NCI-H748 (cell line): ENCODE measurements at regions not wholly inside any gene's neighbourhood (a gene's known extent, or its start where the extent isn't known, plus 50 kb on each side); places are given as distances from the start of the nearest gene placed in this dataset.
"Not testable (repeated sequence)": the region's sequence is repeated elsewhere in the genome, so short reads cannot be mapped to it uniquely, and the experiment has no call there.

Source experiments
- DNase-seq: peaks from one replicate; lab custom pipeline; 2025; ENCODE audit not compliant: unreplicated experiment; lab: John Stamatoyannopoulos, UW

DNA sequence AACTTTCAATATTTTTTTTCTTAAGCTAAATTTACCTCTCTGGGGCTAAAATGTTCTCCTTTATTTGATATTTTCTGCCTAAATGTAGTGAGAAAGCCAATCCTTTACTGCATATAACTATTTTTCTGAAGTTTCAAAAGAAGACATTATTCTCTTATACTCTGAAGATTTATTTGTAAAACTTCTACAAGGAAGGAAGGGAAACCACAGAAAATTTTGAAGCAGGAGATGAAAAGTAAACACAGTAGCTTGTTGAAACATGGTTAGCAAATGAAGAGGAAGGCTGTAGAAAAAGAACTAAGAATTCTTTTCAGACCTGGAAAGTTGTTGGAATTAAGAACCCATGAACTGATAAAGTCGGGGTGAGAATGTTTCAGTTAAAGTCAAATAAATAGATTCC is 330.3 kb downstream of the HGF start:
- no peak for DNase-seq

- not testable (repeated sequence) for DNase-seq
Measured at GRCh38 chr7:81437160-81437559, 332.7 kb downstream of the HGF start.

DNA sequence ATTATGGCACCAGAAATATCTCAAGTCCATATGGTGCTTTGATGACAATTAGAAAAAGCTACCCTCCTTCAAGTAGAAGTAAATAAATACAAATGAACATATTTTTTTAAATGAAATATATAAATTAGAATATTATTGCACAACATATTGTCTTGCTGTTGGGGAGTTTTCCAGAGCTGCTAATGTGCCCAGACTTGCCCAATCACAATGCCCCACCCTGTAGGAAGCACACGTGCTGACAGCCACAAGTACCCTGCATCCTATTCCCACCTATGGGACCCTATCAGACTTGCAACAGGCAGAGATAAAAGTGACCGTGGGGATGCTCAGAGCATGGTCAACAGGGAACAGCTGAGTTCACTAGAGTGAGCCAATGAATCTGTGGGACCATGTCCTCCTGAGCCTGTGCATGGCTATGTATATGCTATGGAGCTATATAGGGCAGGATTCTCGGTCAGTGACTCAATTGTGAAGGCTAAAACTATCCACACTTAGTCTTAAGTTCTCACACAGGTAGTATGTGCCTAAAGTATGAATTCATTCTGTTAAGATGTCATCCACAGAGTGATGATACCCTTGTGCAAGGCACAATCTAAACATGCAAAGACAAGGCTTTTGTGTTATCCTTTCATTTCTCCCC is 336.0 kb downstream of the HGF start:
- no peak for DNase-seq

DNA sequence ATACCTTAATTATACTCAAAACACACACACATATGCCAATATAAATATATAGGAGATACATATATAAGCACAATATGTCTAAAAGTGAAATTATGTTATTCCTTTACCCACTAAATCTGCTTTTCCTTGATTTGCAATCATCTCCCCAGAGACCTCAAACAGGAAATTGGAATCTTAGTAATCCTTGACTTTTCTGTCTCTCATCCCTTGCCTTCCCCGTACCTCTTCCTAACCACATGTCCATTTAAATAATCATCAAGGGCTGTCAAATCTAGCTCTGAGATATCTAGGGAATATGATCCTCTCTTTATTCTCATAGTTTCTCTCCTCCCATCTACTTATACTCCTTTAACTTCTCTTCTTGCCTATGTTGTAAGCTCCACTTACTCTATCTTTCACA is 336.6 kb downstream of the HGF start:
- no peak for DNase-seq

DNA sequence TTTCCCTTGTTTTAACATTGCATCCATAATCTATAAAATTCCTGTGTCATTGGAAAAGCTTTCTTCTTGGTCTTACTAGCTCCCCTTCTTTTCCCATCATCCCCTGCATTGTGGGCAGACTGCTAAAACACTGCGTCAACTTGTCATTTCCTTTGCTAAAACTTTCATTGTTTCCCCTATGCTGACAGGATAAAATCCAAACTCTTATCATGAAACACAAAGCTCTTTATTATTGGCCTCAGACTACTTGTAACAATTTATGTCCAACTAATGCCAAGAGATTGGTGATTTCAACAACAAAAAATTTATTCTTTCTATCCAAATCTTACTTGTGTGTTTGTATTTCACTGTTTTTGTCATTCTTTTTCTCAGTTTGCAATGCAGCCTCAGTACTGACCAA is 339.1 kb downstream of the HGF start:
- no peak for DNase-seq

DNA sequence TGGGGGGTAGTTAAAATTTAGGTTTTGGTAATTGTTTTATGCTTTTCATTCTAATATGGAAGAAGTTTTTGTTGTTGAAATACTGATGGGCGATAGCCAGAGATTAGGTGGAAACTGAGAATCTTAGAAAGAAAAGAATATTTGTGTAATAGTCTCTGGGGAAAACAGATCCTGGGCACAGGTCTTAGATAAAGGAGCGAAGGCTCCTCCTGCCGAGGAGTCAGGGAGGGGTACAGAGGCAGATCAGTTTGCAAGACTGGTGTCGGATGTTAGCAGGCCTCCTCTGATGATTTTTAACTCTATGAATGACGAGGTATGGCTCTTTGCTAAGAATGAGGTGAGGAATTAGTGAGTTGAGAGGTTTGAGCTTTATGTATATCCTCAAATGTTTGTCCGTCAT is 339.7 kb downstream of the HGF start:
- DNase-seq, result no peak

GRCh38 chr7:81427461-81427860 is 342.4 kb downstream of the HGF start:
- no peak for DNase-seq

DNA sequence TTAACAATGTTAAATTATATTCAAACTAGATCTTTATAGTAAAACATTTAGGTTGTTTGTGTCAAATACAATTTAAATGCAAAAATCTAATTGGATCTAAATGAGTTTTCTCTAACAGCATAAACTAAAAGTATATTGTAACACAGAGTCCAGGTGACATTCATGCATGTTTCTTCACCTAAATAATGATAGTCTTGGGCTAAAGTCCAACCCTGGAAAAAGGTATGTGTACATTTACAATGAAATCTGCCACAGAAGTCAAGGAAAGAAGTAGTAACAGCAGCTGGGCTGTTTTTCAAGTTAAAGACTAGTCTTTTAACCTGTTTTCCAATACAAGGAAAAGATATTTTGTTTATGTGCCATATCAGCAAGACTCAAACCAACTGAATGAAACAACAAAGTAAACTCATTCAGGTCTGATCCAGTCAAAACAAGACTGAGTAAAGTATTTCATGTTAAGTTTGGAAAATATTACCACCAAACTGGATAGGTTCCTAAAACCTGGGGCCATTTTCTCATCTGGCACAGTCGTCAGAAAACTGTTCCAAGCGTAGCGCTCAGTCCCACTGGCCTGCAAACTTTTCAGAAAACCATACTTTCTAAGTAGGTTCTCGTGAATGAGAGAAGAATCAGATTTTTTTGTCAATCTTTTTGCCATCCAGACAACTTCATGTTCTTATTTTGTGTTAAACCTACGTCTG is 349.2 kb downstream of the HGF start:
- no peak for DNase-seq

- DNase-seq, result no peak
Measured at GRCh38 chr7:81419731-81420130, 350.1 kb downstream of the HGF start.

DNA sequence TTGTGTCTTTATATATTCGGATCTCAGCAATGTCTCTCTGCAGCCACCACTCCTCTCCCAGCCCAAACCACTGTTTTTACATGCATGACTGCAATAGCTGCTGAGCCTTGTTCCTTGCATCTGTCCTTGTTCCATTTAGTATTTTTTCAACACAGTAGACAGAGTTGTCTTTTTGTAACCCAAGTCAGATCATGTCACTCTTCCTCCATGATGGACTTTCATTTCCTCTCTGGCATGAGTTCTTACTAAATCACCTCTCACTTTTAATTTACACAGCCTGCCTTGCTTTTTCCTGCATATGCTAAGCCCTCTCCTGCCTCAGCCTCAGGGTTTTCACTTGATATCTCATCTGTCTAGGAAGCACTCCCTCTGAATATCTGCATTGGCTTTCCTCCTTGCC is 353.2 kb downstream of the HGF start:
- DNase-seq, result no peak

DNA sequence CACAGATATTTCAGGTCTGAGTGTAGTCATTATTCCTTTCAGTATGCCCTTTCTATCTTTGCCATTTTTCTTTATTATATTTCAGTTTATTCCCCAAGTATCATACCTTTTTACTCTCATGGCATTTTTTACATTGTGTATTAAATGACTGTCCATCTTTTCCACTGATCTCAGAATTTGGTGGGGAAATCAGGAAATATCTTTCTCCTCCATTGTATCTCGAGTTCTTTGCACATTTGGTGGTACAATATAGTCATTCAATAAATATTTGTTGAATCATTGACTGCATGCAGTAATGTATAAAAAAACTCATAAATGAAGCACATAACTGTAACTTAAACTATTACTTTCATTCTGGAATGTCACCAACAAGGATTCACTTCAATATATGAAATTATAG is 354.7 kb downstream of the HGF start:
- no peak for DNase-seq

DNA sequence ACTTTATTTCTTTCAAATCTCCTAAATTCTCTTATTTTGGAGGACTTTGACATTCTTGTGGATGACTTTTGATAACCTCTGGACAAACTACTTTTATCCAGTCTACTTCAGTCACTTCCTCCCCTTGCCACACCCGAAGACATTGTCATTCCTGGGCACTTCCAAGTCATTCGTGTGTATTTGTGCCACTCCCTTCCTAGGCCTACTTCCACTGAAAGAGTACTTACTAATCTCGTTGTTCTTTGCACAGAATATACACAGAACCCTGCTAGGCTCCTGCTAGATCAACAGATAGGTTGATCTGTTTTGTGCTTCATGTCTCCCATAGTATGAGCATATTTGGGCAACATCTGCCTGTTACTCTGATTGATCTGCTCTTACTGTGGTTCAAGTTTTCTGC is 355.4 kb downstream of the HGF start:
- DNase-seq, result no peak

DNA sequence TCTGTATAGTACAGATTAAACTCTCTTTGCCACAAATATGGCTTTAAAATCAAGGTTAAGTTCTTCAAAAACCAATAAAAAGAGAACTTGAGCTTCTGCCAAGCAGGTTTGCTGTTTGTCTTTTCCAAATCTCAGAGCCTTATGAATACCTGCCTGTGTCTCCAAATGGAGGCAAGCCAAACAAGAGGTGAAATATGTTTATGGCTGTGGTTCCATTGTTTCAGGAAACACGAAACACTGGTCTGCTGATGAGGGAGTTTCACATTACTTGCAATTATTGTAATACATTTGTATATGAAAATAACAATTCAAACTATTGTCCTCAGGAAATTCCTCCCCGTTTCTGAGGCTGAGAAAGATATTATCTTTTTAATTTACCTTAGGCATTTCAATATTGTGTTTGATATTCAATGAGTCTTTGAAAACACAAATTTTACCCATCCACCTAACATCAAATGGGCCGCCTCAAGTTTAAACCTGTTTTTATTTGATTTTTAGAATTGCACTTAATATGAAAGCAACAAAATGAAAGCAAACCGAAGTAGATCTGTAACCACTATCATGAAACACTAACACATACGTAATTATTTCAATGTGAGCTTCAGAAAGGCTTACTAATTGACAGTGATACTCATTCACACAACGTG is 359.3 kb downstream of the HGF start:
- peak; percentile 40 for DNase-seq

- no peak for DNase-seq
Measured at GRCh38 chr7:81408728-81409127, 361.1 kb downstream of the HGF start.

DNA sequence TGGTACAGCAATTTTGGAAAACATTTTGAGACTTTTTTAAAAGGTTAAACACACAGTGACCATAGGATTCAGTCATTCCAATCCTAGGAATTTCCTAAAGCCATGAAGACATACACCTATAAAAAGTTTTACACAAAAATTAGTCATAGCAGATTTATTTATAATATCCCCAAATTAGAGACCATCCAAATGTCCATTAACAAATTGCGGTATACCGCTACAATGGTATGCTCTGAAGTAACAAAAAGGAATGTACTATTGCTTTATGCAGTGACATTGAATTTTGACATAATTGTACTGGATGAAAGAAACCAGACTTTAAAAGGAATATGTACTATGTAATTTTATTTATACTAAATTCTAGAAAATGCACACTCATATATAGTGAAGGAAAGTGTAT is 362.8 kb downstream of the HGF start:
- DNase-seq, result no peak

DNA sequence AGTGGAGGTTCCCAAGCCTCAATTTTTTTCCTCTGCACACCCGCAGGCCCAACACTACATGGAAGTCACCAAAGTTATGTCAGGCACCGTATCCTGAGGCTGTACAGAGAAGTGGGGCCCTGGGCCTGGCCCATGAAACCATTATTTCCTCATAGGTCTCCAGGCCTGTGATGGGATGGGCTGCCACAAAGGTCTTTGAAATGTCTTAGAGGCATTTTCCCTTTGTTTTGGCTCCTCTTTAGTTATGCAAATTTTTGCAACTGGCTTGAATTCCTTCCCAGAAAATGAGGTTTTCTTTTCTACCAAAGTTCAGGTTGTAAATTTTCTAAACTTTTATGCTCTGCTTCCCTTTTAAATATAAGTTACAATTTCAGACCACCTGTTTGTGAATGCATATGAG is 365.2 kb downstream of the HGF start:
- no peak for DNase-seq

DNA sequence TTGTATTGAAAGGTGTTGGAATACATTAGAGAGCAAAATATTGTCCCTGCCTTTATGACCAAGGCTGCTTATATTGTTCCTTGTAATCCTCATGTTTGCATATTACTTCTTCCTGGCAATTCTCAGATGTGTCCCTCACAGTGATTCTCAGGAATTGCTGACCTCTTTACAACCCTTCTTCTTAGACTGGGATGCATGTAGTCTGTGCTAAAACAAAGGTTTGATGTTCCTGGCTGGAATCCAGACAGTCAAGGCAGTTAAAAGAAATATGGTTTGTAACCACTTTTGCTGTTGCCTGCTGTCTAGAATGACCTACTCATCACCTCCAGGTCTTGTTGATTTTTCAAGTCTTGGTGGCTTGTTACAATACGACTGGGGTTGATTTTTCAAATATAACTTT is 367.6 kb downstream of the HGF start:
- DNase-seq, result no peak

- DNase-seq, result no peak
Measured at GRCh38 chr7:81399471-81399870, 370.4 kb downstream of the HGF start.

DNA sequence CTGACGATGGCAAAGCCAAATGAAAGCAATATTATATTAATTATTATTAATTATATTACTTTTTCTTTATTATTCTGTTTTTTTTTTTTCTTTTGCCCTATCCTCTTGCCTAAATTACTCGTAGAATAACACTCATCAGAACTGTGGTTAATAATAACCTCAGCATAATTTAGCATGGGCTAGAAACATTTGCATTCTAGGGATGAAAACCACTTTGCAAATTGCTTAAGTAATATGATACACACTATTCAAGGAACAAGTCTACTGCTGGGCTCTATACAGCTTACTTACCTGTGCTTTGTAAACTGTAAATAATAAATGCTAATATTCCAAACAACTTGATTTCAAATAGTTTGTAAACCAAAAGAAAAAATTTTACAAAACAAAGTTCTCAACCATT is 375.8 kb downstream of the HGF start:
- DNase-seq, result no peak

DNA sequence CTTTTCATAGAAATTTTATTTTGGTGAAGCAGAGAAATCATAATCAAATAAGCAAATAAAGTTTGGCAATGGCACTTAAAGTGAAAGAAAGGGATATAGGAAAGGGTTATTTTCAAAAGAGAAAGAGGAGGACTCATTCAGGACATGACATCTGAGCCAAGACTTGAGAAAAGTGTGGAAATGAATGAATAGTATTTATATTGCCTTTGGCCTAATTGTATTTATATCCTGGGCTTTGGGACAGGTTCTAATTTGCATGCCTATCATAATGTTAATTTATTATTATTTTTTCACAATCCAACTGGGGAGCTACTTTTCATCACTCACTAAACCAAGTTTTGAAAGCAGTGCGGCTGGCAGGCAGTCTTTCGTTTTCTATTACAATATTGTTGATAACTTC is 376.8 kb downstream of the HGF start:
- no peak for DNase-seq

- no peak for DNase-seq
Measured at GRCh38 chr7:81385370-81385769, 384.5 kb downstream of the HGF start.

DNA sequence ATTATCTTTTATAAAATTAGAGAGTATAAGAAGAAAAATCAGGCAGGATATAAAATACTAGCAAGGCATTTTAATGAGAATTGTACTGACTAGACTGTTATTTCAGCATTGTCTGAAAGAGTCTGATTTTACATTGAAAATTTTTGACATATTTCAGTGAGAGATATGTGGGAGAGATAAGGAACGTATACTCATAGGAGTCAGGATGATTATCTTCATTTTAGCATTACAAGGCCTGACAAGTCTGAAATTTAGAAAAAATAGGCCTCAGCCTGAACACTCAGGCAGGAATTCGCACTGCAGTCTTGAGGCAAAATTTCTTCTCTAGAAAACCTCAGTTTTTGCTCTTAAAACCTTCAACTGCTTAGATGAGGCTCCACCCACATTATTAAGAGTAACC is 386.0 kb downstream of the HGF start:
- DNase-seq, result no peak

- peak; percentile 20 for DNase-seq
Measured at GRCh38 chr7:81374641-81375040, 395.2 kb downstream of the HGF start.
